Lung (tissue), 11 donors: ENCODE measurements at regions not wholly inside any gene's neighbourhood (a gene's known extent, or its start where the extent isn't known, plus 50 kb on each side); places are given as distances from the start of the nearest gene placed in this dataset.

Source experiments
- ATAC-seq: fragments of 200-7000 bp; cut with Tn5 transposase; one replicate; pipeline ENCODE4 v1.9.1; 2020; ENCODE audit warnings: moderate number of reproducible peaks; ENCODE audit not compliant: insufficient read depth, low FRiP score
- DNase-seq, 3 donors: peaks; one replicate each; pipeline ENCODE4 v3.0.0-alpha.2; 2013 to 2017
- H3K27ac ChIP-seq, 2 donors: one replicate each; pipeline ENCODE4 v1.5.1; 2013; ENCODE audit warnings: mild to moderate bottlenecking in 2 of 2, moderate library complexity in 2 of 2, control low read depth in 1 of 2, inconsistent platforms in 1 of 2, low read depth in 1 of 2, low read length in 1 of 2
- H3K27me3 ChIP-seq, 3 donors: one replicate each; pipeline ENCODE4 v1.5.1; 2013; ENCODE audit warnings: low read length in 2 of 3; ENCODE audit not compliant: control insufficient read depth in 3 of 3, insufficient read depth in 3 of 3
- H3K36me3 ChIP-seq, 4 donors: one replicate each; pipeline ENCODE4 v1.5.1; 2013; ENCODE audit warnings: low read length in 4 of 4, mild to moderate bottlenecking in 1 of 4, moderate library complexity in 1 of 4; ENCODE audit not compliant: control insufficient read depth in 4 of 4, insufficient read depth in 4 of 4
- H3K4me1 ChIP-seq, 5 donors: one replicate each; pipeline ENCODE4 v1.5.1; 2013; ENCODE audit warnings: low read length in 5 of 5, mild to moderate bottlenecking in 2 of 5, moderate library complexity in 1 of 5; ENCODE audit not compliant: control insufficient read depth in 5 of 5, insufficient read depth in 5 of 5
- H3K4me3 ChIP-seq: one replicate; pipeline ENCODE4 v1.5.1; 2013; ENCODE audit warnings: mild to moderate bottlenecking, control low read depth, moderate library complexity
- H3K9ac ChIP-seq, 2 donors: one replicate each; pipeline ENCODE4 v1.5.1; 2013; ENCODE audit warnings: low read length in 2 of 2, control low read depth in 1 of 2; ENCODE audit not compliant: insufficient read depth in 1 of 2
- H3K9me3 ChIP-seq, 4 donors: one replicate each; pipeline ENCODE4 v1.5.1; 2013; ENCODE audit warnings: low read length in 3 of 4, mild to moderate bottlenecking in 1 of 4, moderate library complexity in 1 of 4; ENCODE audit not compliant: control insufficient read depth in 4 of 4, insufficient read depth in 3 of 4
- WGBS, 2 donors: extraction: QIAGEN DNeasy Blood & Tissue Kit; methylation state at CpG; one replicate each; pipeline ENCODE4 v1.1.7; 2013; 5-methylcytosine and 5-hydroxymethylcytosine counted together
- TF ChIP-seq, protein P1 (sequence below): IDR thresholded peaks from 2 replicates; pipeline ENCODE4 v1.5.1; 2012; ENCODE audit warnings: mild to moderate bottlenecking; ENCODE audit errors: control extremely low read depth, extremely low read depth
- donor health status: control.
- donor health status: control.
- donor health status: Bipolar disorder and iron deficiency.
- donor health status: healthy.
- donor health status: DM: yes; HTN: yes; CAD: no.

DNA sequence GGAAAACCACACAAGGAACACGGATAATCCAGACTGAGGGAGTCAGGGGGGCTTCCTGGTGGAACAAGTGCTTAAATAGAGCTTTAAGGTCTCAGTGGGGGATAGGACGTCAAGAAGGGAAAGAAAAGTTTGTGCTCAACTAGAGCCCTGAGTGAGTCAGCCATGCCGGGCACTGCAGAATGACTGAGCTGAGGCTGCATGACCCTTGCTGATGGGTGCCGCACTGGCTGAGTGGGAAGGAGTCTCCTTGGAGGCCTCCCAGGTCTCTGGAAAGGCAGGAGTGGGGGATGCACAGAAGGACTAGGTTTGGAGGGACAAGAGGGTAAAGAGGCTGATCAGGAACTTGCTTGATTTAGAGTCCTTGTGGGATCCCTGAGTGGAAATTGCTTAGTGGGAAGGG, 150.3 kb downstream of the RPLP1 start:
- 72 to 83% methylated on average over 4 of the region's 4 CpGs for WGBS, 2 donors
- no peak for ATAC-seq
- DNase-seq = no peak
- Histone ChIP-seq H3K4me1 (peaks cover 0 to 7% (median 0%) of the 10 kb centered on the region in 5 donors), H3K9ac (no peak overlapping the region), H3K9me3 (no peaks in the 10 kb centered on the region), H3K4me3 (no peak overlapping the region), H3K36me3 (no peaks in the 10 kb centered on the region), H3K27ac (no peak overlapping the region), H3K27me3 (no peaks in the 10 kb centered on the region)
- TF ChIP-seq, protein P1, sequence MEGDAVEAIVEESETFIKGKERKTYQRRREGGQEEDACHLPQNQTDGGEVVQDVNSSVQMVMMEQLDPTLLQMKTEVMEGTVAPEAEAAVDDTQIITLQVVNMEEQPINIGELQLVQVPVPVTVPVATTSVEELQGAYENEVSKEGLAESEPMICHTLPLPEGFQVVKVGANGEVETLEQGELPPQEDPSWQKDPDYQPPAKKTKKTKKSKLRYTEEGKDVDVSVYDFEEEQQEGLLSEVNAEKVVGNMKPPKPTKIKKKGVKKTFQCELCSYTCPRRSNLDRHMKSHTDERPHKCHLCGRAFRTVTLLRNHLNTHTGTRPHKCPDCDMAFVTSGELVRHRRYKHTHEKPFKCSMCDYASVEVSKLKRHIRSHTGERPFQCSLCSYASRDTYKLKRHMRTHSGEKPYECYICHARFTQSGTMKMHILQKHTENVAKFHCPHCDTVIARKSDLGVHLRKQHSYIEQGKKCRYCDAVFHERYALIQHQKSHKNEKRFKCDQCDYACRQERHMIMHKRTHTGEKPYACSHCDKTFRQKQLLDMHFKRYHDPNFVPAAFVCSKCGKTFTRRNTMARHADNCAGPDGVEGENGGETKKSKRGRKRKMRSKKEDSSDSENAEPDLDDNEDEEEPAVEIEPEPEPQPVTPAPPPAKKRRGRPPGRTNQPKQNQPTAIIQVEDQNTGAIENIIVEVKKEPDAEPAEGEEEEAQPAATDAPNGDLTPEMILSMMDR = no peak

- WGBS, 2 donors = 53 to 96% methylated on average over 1 of the region's 1 CpG
- Histone ChIP-seq H3K27ac (no peak overlapping the region), H3K4me3 (no peak overlapping the region), H3K4me1 (peaks cover 0 to 7% (median 0%) of the 10 kb centered on the region in 5 donors), H3K9ac (no peak overlapping the region), H3K36me3 (no peaks in the 10 kb centered on the region), H3K27me3 (no peaks in the 10 kb centered on the region), H3K9me3 (no peaks in the 10 kb centered on the region)
- TF ChIP-seq, protein P1 = no peak
- ATAC-seq (no peak), DNase-seq (no peak)
Observed at GRCh38 chr15:69603369-69604071, 150.9 kb downstream of the RPLP1 start.

GRCh38 chr15:69604072-69604411, 151.4 kb downstream of the RPLP1 start:
- ATAC-seq (no peak), DNase-seq (peak in 1 of 3 donors; percentile 34)
- H3K36me3 ChIP-seq = no peaks in the 10 kb centered on the region
- TF ChIP-seq, protein P1 = no peak
- WGBS, 2 donors = 24 to 41% methylated on average over 4 of the region's 4 CpGs
- no peak overlapping the region for H3K27ac ChIP-seq
- no peaks in the 10 kb centered on the region for H3K9me3 ChIP-seq
- no peaks in the 10 kb centered on the region for H3K27me3 ChIP-seq
- H3K4me3 ChIP-seq = no peak overlapping the region
- peaks cover 0 to 7% (median 0%) of the 10 kb centered on the region in 5 donors for H3K4me1 ChIP-seq
- H3K9ac ChIP-seq = no peak overlapping the region

GRCh38 chr15:69606144-69606543, 153.5 kb downstream of the RPLP1 start:
- no peak overlapping the region for H3K27ac ChIP-seq
- H3K4me1 ChIP-seq = peaks cover 0 to 7% (median 0%) of the 10 kb centered on the region in 5 donors
- no peak overlapping the region for H3K9ac ChIP-seq
- no peaks in the 10 kb centered on the region for H3K9me3 ChIP-seq
- TF ChIP-seq, protein P1 = no peak
- no peaks in the 10 kb centered on the region for H3K36me3 ChIP-seq
- no peak overlapping the region for H3K4me3 ChIP-seq
- 41 to 52% methylated on average over 5 of the region's 5 CpGs for WGBS, 2 donors
- no peak for DNase-seq
- no peaks in the 10 kb centered on the region for H3K27me3 ChIP-seq
- no peak for ATAC-seq
